Fibroblast of lung (primary cell): ENCODE measurements at regions not wholly inside any gene's neighbourhood (a gene's known extent, or its start where the extent isn't known, plus 50 kb on each side); places are given as distances from the start of the nearest gene placed in this dataset.
"Not testable (repeated sequence)": the region's sequence is repeated elsewhere in the genome, so short reads cannot be mapped to it uniquely, and the experiment has no call there.

Experiments used
- DNase-seq, 2 donors: peaks; one replicate each; pipeline versions ENCODE4 v3.0.0 to v3.0.0-alpha.2; 2010; ENCODE audit warnings: low read depth in 2 of 2
- H2AFZ ChIP-seq: 2 replicates; pipeline ENCODE4 v1.5.1; 2012; ENCODE audit warnings: low read length, control low read depth, inconsistent platforms
- H3K27ac ChIP-seq: 2 replicates; pipeline ENCODE4 v1.5.1; 2011; ENCODE audit warnings: low read length, control low read depth; ENCODE audit not compliant: insufficient read depth
- H3K27me3 ChIP-seq: 2 replicates; pipeline ENCODE4 v1.5.1; 2011; ENCODE audit warnings: mild to moderate bottlenecking, low read length; ENCODE audit not compliant: control insufficient read depth, insufficient read depth
- H3K36me3 ChIP-seq: 2 replicates; pipeline ENCODE4 v1.5.1; 2011; ENCODE audit warnings: low read length; ENCODE audit not compliant: control insufficient read depth, insufficient read depth
- H3K4me1 ChIP-seq: 2 replicates; pipeline ENCODE4 v1.5.1; 2011; ENCODE audit warnings: low read length; ENCODE audit not compliant: control insufficient read depth, insufficient read depth; ENCODE audit errors: extremely low read depth
- H3K4me2 ChIP-seq: 2 replicates; pipeline ENCODE4 v1.5.1; 2011; ENCODE audit warnings: low read length, control low read depth; ENCODE audit not compliant: insufficient read depth; ENCODE audit errors: extremely low read depth
- H3K4me3 ChIP-seq, 4 experiments: fragments of 200-600 bp in 1 of 4; sonication (generic) in 1 of 4; replicated peaks in 1 of 4; 2 replicates each; pipeline ENCODE4 v1.5.1; 2011 to 2016; ENCODE audit warnings: low read length in 4 of 4, low read depth in 3 of 4, mild to moderate bottlenecking in 3 of 4, control low read depth in 2 of 4, inconsistent platforms in 1 of 4, mixed read lengths in 1 of 4; ENCODE audit not compliant: insufficient read depth in 1 of 4; ENCODE audit errors: control extremely low read depth in 1 of 4
- H3K79me2 ChIP-seq: 2 replicates; pipeline ENCODE4 v1.5.1; 2012; ENCODE audit warnings: mild to moderate bottlenecking, low read length, inconsistent platforms; ENCODE audit not compliant: control insufficient read depth, insufficient read depth
- H3K9ac ChIP-seq: 2 replicates; pipeline ENCODE4 v1.5.1; 2011; ENCODE audit warnings: mild to moderate bottlenecking, low read length, control low read depth; ENCODE audit not compliant: insufficient read depth
- H3K9me3 ChIP-seq: 2 replicates; pipeline ENCODE4 v1.5.1; 2012; ENCODE audit warnings: low read depth, low read length; ENCODE audit not compliant: control insufficient read depth, insufficient read depth
- H4K20me1 ChIP-seq: 2 replicates; pipeline ENCODE4 v1.5.1; 2011; ENCODE audit warnings: low read length; ENCODE audit not compliant: control insufficient read depth, insufficient read depth; ENCODE audit errors: extremely low read depth
- CTCF ChIP-seq, 2 donors: IDR thresholded peaks in 1 of 2; conservative IDR thresholded peaks in 1 of 2; 1 replicate in 1 of 2; 2 replicates in 1 of 2; pipeline ENCODE4 v1.5.1; 2011 to 2012; ENCODE audit warnings: low read length in 2 of 2, control low read depth in 1 of 2, inconsistent platforms in 1 of 2, low read depth in 1 of 2, mild to moderate bottlenecking in 1 of 2
- EZH2 ChIP-seq: IDR thresholded peaks from 2 replicates; pipeline ENCODE4 v1.5.1; 2012; ENCODE audit warnings: low read length, control low read depth, mild to moderate bottlenecking; ENCODE audit errors: missing control alignments

GRCh38 chr10:52949899-52950298, 177.3 kb upstream of the MBL2 start:
- Histone ChIP-seq H3K27me3 (no peaks in the 10 kb centered on the region), H3K4me3 (no peak overlapping the region), H3K79me2 (no peaks in the 10 kb centered on the region), H3K9ac (no peak overlapping the region), H3K4me2 (no peak overlapping the region), H4K20me1 (no peaks in the 10 kb centered on the region), H3K36me3 (no peaks in the 10 kb centered on the region), H3K27ac (no peak overlapping the region), H2AFZ (no peak overlapping the region), H3K4me1 (no peaks in the 10 kb centered on the region), H3K9me3 (no peaks in the 10 kb centered on the region)
- no peak for TF ChIP-seq EZH2
- no peak for TF ChIP-seq CTCF (conservative IDR thresholded peaks at IDR 0.05 in 1 of 2, IDR thresholded peaks at IDR 0.05 in 1 of 2; ENCODE audit: low read depth in 1 of 2, low read length in 2 of 2)
- no peak for DNase-seq

GRCh38 chr10:52946486-52946885, 173.9 kb upstream of the MBL2 start:
- H3K9ac ChIP-seq = no peak overlapping the region
- no peak for TF ChIP-seq EZH2
- no peak for TF ChIP-seq CTCF (conservative IDR thresholded peaks at IDR 0.05 in 1 of 2, IDR thresholded peaks at IDR 0.05 in 1 of 2; ENCODE audit: low read depth in 1 of 2, low read length in 2 of 2)
- H3K4me1 ChIP-seq = no peaks in the 10 kb centered on the region

DNA sequence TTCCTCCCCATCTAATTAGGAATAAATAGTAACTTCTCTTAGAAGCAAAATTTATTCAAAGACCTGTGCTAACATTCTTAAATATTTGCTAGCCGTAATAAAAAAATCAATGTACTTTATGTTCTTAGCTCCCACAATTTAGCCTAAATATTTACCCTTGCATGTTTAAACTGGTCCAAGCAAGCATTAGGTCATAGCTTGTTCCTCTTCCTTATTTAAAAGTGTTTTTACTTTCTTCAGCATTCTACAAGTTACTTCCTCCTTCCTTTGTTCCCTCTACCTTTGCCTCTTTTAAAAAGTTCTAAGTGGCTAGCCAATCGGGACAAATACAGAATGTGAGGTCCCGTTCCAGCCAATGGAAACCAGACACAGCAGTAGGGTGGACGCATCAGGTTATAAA, 172.9 kb upstream of the MBL2 start:
- H3K79me2 ChIP-seq, H3K27ac ChIP-seq, H3K4me3 ChIP-seq, DNase-seq, H4K20me1 ChIP-seq, H3K4me1 ChIP-seq, H3K9ac ChIP-seq, H2AFZ ChIP-seq, H3K27me3 ChIP-seq, H3K9me3 ChIP-seq, H3K4me2 ChIP-seq, H3K36me3 ChIP-seq: not testable (repeated sequence)

More at GRCh38 chr10:52946486-52946885, 173.9 kb upstream of the MBL2 start:
- no peaks in the 10 kb centered on the region for H3K36me3 ChIP-seq
- no peak overlapping the region for H3K4me2 ChIP-seq
- no peaks in the 10 kb centered on the region for H3K27me3 ChIP-seq
- DNase-seq = no peak
- H4K20me1 ChIP-seq = no peaks in the 10 kb centered on the region
- H2AFZ ChIP-seq = no peak overlapping the region
- H3K79me2 ChIP-seq = no peaks in the 10 kb centered on the region
- H3K4me3 ChIP-seq = no peak overlapping the region
- no peak overlapping the region for H3K27ac ChIP-seq
- H3K9me3 ChIP-seq = no peaks in the 10 kb centered on the region
